ENCODE measurements at regions not wholly inside any gene's neighbourhood (a gene's known extent, or its start where the extent isn't known, plus 50 kb on each side); places are given as distances from the start of the nearest gene placed in this dataset.

- Mint-ChIP-seq H3K27me3 (ENCODE audit: low read depth, unreplicated experiment) (no peaks in the 10 kb centered on the region), H3K36me3 (ENCODE audit: low read depth, unreplicated experiment) (no peaks in the 10 kb centered on the region), H3K4me1 (ENCODE audit: low read depth, unreplicated experiment) (peaks cover 4% of the 10 kb centered on the region), H3K4me3 (ENCODE audit: unreplicated experiment) (no peak overlapping the region), H3K9me3 (ENCODE audit: unreplicated experiment) (no peaks in the 10 kb centered on the region), H3K27ac (ENCODE audit: unreplicated experiment) (no peak overlapping the region)
- Histone ChIP-seq H2AFZ (ENCODE audit: low read depth, low read length) (no peak overlapping the region), H3K36me3 (ENCODE audit: insufficient read depth, low read length) (no peaks in the 10 kb centered on the region), H3K79me2 (ENCODE audit: insufficient read depth, low read length) (peaks cover 12% of the 10 kb centered on the region), H3K4me3 (ENCODE audit: insufficient read depth, low read depth, low read length) (peak overlapping the region; percentile 59), H3K4me1 (ENCODE audit: insufficient read depth, low read length) (peaks cover 22% of the 10 kb centered on the region), H3K4me2 (ENCODE audit: low read length) (peak overlapping the region; percentile 64), H3K27ac (ENCODE audit: low read depth, low read length) (no peak overlapping the region), H3K27me3 (ENCODE audit: insufficient read depth, low read length) (no peaks in the 10 kb centered on the region), H3K9me3 (ENCODE audit: insufficient read depth, low read depth, low read length) (no peaks in the 10 kb centered on the region), H3K9ac (ENCODE audit: low read length) (no peak overlapping the region), H4K20me1 (ENCODE audit: insufficient read depth, low read length) (no peaks in the 10 kb centered on the region)
- FAIRE-seq (no peak), DNase-seq (ENCODE audit: low read depth) (no peak)
- TF ChIP-seq EZH2 (IDR thresholded peaks at IDR 0.05; ENCODE audit: insufficient read depth, low read length) (no peak), CTCF (IDR thresholded peaks at IDR 0.05; ENCODE audit: insufficient read depth, low read depth, low read length) (no peak)
Observed at GRCh38 chr5:33048315-33048714, 337.2 kb downstream of the NPR3 start.

- Histone ChIP-seq H3K27ac (ENCODE audit: low read depth, low read length) (peak overlapping the region; percentile 78), H4K20me1 (ENCODE audit: insufficient read depth, low read length) (no peaks in the 10 kb centered on the region), H2AFZ (ENCODE audit: low read depth, low read length) (peak overlapping the region; percentile 40), H3K4me3 (ENCODE audit: insufficient read depth, low read depth, low read length) (peak overlapping the region; percentile 59), H3K36me3 (ENCODE audit: insufficient read depth, low read length) (no peaks in the 10 kb centered on the region), H3K4me2 (ENCODE audit: low read length) (peak overlapping the region; percentile 64), H3K4me1 (ENCODE audit: insufficient read depth, low read length) (peaks cover 22% of the 10 kb centered on the region), H3K9ac (ENCODE audit: low read length) (peak overlapping the region; percentile 45), H3K79me2 (ENCODE audit: insufficient read depth, low read length) (peaks cover 12% of the 10 kb centered on the region), H3K9me3 (ENCODE audit: insufficient read depth, low read depth, low read length) (no peaks in the 10 kb centered on the region), H3K27me3 (ENCODE audit: insufficient read depth, low read length) (no peaks in the 10 kb centered on the region)
- Mint-ChIP-seq H3K27ac (ENCODE audit: unreplicated experiment) (no peak overlapping the region), H3K4me1 (ENCODE audit: low read depth, unreplicated experiment) (peaks cover 4% of the 10 kb centered on the region), H3K4me3 (ENCODE audit: unreplicated experiment) (no peak overlapping the region), H3K9me3 (ENCODE audit: unreplicated experiment) (no peaks in the 10 kb centered on the region), H3K27me3 (ENCODE audit: low read depth, unreplicated experiment) (no peaks in the 10 kb centered on the region), H3K36me3 (ENCODE audit: low read depth, unreplicated experiment) (no peaks in the 10 kb centered on the region)
- DNase-seq (ENCODE audit: low read depth) (no peak), FAIRE-seq (no peak)
- TF ChIP-seq EZH2 (IDR thresholded peaks at IDR 0.05; ENCODE audit: insufficient read depth, low read length) (no peak), CTCF (IDR thresholded peaks at IDR 0.05; ENCODE audit: insufficient read depth, low read depth, low read length) (no peak)
Observed at GRCh38 chr5:33049298-33049697, 338.2 kb downstream of the NPR3 start.

- no peaks in the 10 kb centered on the region for H3K9me3 ChIP-seq (ENCODE audit: insufficient read depth, low read depth, low read length)
- Mint-ChIP-seq H3K4me1 (ENCODE audit: low read depth, unreplicated experiment) (peaks cover 4% of the 10 kb centered on the region), H3K36me3 (ENCODE audit: low read depth, unreplicated experiment) (no peaks in the 10 kb centered on the region), H3K27ac (ENCODE audit: unreplicated experiment) (no peak overlapping the region), H3K27me3 (ENCODE audit: low read depth, unreplicated experiment) (no peaks in the 10 kb centered on the region), H3K4me3 (ENCODE audit: unreplicated experiment) (no peak overlapping the region), H3K9me3 (ENCODE audit: unreplicated experiment) (no peaks in the 10 kb centered on the region)
- no peaks in the 10 kb centered on the region for H3K36me3 ChIP-seq (ENCODE audit: insufficient read depth, low read length)
- peak overlapping the region; percentile 45 for H3K9ac ChIP-seq (ENCODE audit: low read length)
- no peaks in the 10 kb centered on the region for H4K20me1 ChIP-seq (ENCODE audit: insufficient read depth, low read length)
- H3K4me1 ChIP-seq (ENCODE audit: insufficient read depth, low read length), result peaks cover 22% of the 10 kb centered on the region
- DNase-seq (ENCODE audit: low read depth) (peak; percentile 95), FAIRE-seq (peak; percentile 91)
- H3K4me2 ChIP-seq (ENCODE audit: low read length), result peak overlapping the region; percentile 64
- H3K27me3 ChIP-seq (ENCODE audit: insufficient read depth, low read length), result no peaks in the 10 kb centered on the region
- peak overlapping the region; percentile 78 for H3K27ac ChIP-seq (ENCODE audit: low read depth, low read length)
- peak overlapping the region; percentile 59 for H3K4me3 ChIP-seq (ENCODE audit: insufficient read depth, low read depth, low read length)
- TF ChIP-seq EZH2 (IDR thresholded peaks at IDR 0.05; ENCODE audit: insufficient read depth, low read length) (no peak), CTCF (IDR thresholded peaks at IDR 0.05; ENCODE audit: insufficient read depth, low read depth, low read length) (no peak)
- H3K79me2 ChIP-seq (ENCODE audit: insufficient read depth, low read length), result peaks cover 12% of the 10 kb centered on the region
- H2AFZ ChIP-seq (ENCODE audit: low read depth, low read length), result peak overlapping the region; percentile 40
Observed at GRCh38 chr5:33049842-33050241, 338.7 kb downstream of the NPR3 start.
